H1 (cell line): ENCODE measurements at regions not wholly inside any gene's neighbourhood (a gene's known extent, or its start where the extent isn't known, plus 50 kb on each side); places are given as distances from the start of the nearest gene placed in this dataset.

ENCODE experiments used
- JUND ChIP-seq: IDR thresholded peaks from 2 replicates; pipeline ENCODE4 v1.6.1; 2011; ENCODE audit warnings: mild to moderate bottlenecking, improper control_type of control experiment, low read length
- KDM4A ChIP-seq: IDR thresholded peaks from one replicate; pipeline ENCODE4 v1.7.1; 2012; ENCODE audit warnings: low read depth, mild to moderate bottlenecking, moderate library complexity, low read length, inconsistent platforms; ENCODE audit not compliant: severe bottlenecking
- RNF2 ChIP-seq: fragments of 200-900, 300-1000 bp; sonication (generic); IDR thresholded peaks from 2 replicates; pipeline ENCODE4 v1.7.1; 2016; ENCODE audit warnings: borderline replicate concordance, low read depth, mild to moderate bottlenecking, antibody characterized with exemption, low read length; ENCODE audit not compliant: poor library complexity, severe bottlenecking; ENCODE audit errors: missing control alignments

DNA sequence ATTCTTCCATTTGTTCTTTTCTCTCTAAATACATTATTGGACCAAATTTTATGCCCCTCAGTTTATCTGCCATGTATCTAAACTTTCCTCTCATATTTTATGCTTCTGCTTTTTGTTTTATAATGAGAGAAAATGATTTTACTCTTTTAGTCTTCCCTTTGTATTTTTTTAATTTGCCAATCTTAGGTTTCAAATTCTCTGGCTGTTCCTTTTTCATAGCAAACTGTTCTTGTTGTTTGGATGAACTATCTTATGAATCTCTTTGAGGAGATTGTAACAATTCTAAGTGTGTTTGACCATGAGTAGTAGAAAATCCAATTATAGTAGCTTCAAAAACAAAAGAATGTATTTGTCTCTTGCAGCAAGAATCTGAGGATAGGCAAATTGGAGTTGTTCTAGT is 290.5 kb downstream of the NDFIP2 start (continued):
- TF ChIP-seq KDM4A (no peak), RNF2 (no peak), JUND (no peak)
